22Rv1 (cell line): ENCODE measurements at regions not wholly inside any gene's neighbourhood (a gene's known extent, or its start where the extent isn't known, plus 50 kb on each side); places are given as distances from the start of the nearest gene placed in this dataset.

ENCODE experiments used
- CTCF ChIP-seq: fragments of 450-650 bp; IDR thresholded peaks from 2 replicates; pipeline ENCODE4 v1.5.1; 2017; ENCODE audit warnings: mild to moderate bottlenecking
- ZFX ChIP-seq: fragments of 450-650 bp; IDR thresholded peaks from 2 replicates; pipeline ENCODE4 v1.6.1; 2017; ENCODE audit warnings: antibody characterized with exemption, borderline replicate concordance

- TF ChIP-seq CTCF: no peak
- TF ChIP-seq ZFX: no peak
Measured at GRCh38 chr13:56271686-56272085, 869.0 kb upstream of the PRR20A start.
